Caco-2 (cell line): ENCODE measurements at regions not wholly inside any gene's neighbourhood (a gene's known extent, or its start where the extent isn't known, plus 50 kb on each side); places are given as distances from the start of the nearest gene placed in this dataset.

Experiments
- BruUV-seq: library from RNA; stranded (reverse); fragments of 400-500 nt; replicated peaks from 2 replicates; lab custom pipeline; 2021; lab: Mats Ljungman, UMichigan
- CTCF ChIA-PET: fragments of 300-600 bp; sonication (Branson Sonifier 250); formaldehyde crosslinking; loops from one replicate; lab custom pipeline; 2022; ENCODE audit warnings: antibody characterized with exemption; lab: Charles Lee
- POLR2A ChIA-PET: fragments of 300-600 bp; sonication (Branson Sonifier 250); formaldehyde crosslinking; loops from one replicate; lab custom pipeline; 2022; ENCODE audit warnings: antibody characterized with exemption; lab: Charles Lee
- DNase-seq, 2 experiments: peaks; one replicate each; pipeline versions ENCODE4 v3.0.0 to v3.0.0-alpha.2; 2020 to 2022
- H3K27me3 ChIP-seq: replicated peaks from 2 replicates; pipeline ENCODE4 v1.6.0; 2011; ENCODE audit warnings: low read length; ENCODE audit not compliant: control insufficient read depth, insufficient read depth
- H3K36me3 ChIP-seq: 2 replicates; pipeline ENCODE4 v1.5.1; 2011; ENCODE audit warnings: low read length; ENCODE audit not compliant: control insufficient read depth, insufficient read depth
- H3K4me1 ChIP-seq: fragments of 250-450 bp; sonication (Bioruptor Pico); 2 replicates; pipeline ENCODE4 v1.5.1; 2020; ENCODE audit warnings: mild to moderate bottlenecking
- H3K4me3 ChIP-seq: 2 replicates; pipeline ENCODE4 v1.5.1; 2011; ENCODE audit warnings: low read depth, mild to moderate bottlenecking, control low read depth, low read length
- H3K9me3 ChIP-seq: fragments of 250-450 bp; sonication (Bioruptor Pico); 2 replicates; pipeline ENCODE4 v1.5.1; 2020; ENCODE audit warnings: mild to moderate bottlenecking, moderate library complexity
- H3K27ac Mint-ChIP-seq: one replicate; pipeline ENCODE4 v1.8.0; 2022; ENCODE audit warnings: mixed read lengths; ENCODE audit not compliant: unreplicated experiment
- H3K27me3 Mint-ChIP-seq: one replicate; pipeline ENCODE4 v1.8.0; 2022; ENCODE audit warnings: mixed read lengths; ENCODE audit not compliant: insufficient read depth, unreplicated experiment
- H3K36me3 Mint-ChIP-seq: one replicate; pipeline ENCODE4 v1.8.0; 2022; ENCODE audit warnings: mild to moderate bottlenecking, mixed read lengths; ENCODE audit not compliant: insufficient read depth, unreplicated experiment
- H3K4me1 Mint-ChIP-seq: one replicate; pipeline ENCODE4 v1.8.0; 2022; ENCODE audit warnings: low read depth, mixed read lengths; ENCODE audit not compliant: unreplicated experiment
- H3K4me3 Mint-ChIP-seq: one replicate; pipeline ENCODE4 v1.8.0; 2022; ENCODE audit warnings: mild to moderate bottlenecking, moderate library complexity, mixed read lengths; ENCODE audit not compliant: unreplicated experiment
- H3K9me3 Mint-ChIP-seq: one replicate; pipeline ENCODE4 v1.8.0; 2022; ENCODE audit warnings: mixed read lengths; ENCODE audit not compliant: unreplicated experiment
- intact Hi-C: fragments of 100-400 bp; cut with micrococcal nuclease; formaldehyde crosslinking; loops from one replicate; pipeline ENCODE4 v1.10.0; 2022; ENCODE audit not compliant: unreplicated experiment
- TF ChIP-seq, protein P1 (sequence below), 2 experiments: fragments of 200-600 bp in 1 of 2; IDR thresholded peaks; 1 replicate in 1 of 2; 2 replicates in 1 of 2; pipeline versions ENCODE4 v1.5.1 to v1.8.0; 2011 to 2022; ENCODE audit warnings: antibody characterized with exemption in 1 of 2, control low read depth in 1 of 2, inconsistent platforms in 1 of 2, low read depth in 1 of 2, low read length in 1 of 2, mild to moderate bottlenecking in 1 of 2, moderate library complexity in 1 of 2; ENCODE audit not compliant: insufficient read depth in 1 of 2, severe bottlenecking in 1 of 2, unreplicated experiment in 1 of 2

DNA sequence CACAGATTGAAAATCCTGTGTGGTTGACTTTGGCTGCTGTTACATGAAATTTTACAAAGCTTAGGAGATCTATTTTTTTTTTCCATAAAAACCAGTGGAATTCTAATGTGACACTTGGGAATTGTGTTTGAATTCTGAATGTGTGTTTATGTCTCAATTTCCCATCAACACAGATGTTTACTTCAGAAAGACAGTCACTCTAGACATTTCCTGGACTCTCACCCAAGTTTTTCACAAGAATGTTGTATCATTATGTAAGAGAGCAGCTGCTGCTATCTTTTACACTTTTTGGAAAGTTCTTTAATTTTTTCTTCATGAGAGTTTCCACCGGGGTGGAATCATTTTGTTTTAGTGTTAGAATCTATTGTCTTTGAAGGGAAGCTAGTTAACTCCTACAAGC, 210.1 kb downstream of the GIPC2 start:
- H3K9me3 ChIP-seq, result no peaks in the 10 kb centered on the region
- H3K36me3 ChIP-seq, result no peaks in the 10 kb centered on the region
- Mint-ChIP-seq H3K4me1 (no peaks in the 10 kb centered on the region), H3K9me3 (no peaks in the 10 kb centered on the region), H3K27me3 (peaks cover 3% of the 10 kb centered on the region), H3K36me3 (no peaks in the 10 kb centered on the region), H3K27ac (no peak overlapping the region), H3K4me3 (no peak overlapping the region)
- ChIA-PET POLR2A (no interaction called here), CTCF (no interaction called here)
- no TSS peak for BruUV-seq
- TF ChIP-seq, protein P1, sequence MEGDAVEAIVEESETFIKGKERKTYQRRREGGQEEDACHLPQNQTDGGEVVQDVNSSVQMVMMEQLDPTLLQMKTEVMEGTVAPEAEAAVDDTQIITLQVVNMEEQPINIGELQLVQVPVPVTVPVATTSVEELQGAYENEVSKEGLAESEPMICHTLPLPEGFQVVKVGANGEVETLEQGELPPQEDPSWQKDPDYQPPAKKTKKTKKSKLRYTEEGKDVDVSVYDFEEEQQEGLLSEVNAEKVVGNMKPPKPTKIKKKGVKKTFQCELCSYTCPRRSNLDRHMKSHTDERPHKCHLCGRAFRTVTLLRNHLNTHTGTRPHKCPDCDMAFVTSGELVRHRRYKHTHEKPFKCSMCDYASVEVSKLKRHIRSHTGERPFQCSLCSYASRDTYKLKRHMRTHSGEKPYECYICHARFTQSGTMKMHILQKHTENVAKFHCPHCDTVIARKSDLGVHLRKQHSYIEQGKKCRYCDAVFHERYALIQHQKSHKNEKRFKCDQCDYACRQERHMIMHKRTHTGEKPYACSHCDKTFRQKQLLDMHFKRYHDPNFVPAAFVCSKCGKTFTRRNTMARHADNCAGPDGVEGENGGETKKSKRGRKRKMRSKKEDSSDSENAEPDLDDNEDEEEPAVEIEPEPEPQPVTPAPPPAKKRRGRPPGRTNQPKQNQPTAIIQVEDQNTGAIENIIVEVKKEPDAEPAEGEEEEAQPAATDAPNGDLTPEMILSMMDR (IDR thresholded peaks at IDR 0.05; ENCODE audit: insufficient read depth in 1 of 2, low read depth in 1 of 2, low read length in 1 of 2, severe bottlenecking in 1 of 2, unreplicated experiment in 1 of 2), result no peak
- no peaks in the 10 kb centered on the region for H3K4me1 ChIP-seq
- DNase-seq, result no peak
- intact Hi-C loops, result no loop called here
- no peaks in the 10 kb centered on the region for H3K27me3 ChIP-seq
- H3K4me3 ChIP-seq, result no peak overlapping the region

DNA sequence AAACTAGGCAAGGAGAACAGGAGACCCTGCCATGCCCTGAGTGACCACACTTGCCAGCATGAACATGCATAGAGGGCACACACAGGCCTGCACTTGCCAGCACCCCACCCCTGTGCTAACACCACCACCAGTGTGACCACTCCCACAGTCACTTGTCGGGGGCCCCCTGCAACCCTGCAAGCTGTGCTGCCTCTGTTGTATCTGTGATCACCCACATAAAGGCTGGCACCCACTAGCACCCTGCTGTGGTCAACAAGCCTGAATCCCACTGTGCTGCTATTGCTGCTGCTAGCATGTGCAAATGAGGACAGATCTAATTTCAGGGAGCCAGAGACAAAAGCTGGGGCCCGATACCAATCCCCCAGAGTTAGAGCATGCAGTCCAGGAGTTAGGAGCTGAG, 217.7 kb downstream of the GIPC2 start:
- TF ChIP-seq, protein P1 (IDR thresholded peaks at IDR 0.05; ENCODE audit: insufficient read depth in 1 of 2, low read depth in 1 of 2, low read length in 1 of 2, severe bottlenecking in 1 of 2, unreplicated experiment in 1 of 2), result no peak
- no peaks in the 10 kb centered on the region for H3K9me3 Mint-ChIP-seq
- H3K27ac Mint-ChIP-seq, result no peak overlapping the region
- no peak for DNase-seq
- H3K36me3 Mint-ChIP-seq, result no peaks in the 10 kb centered on the region
- H3K4me1 Mint-ChIP-seq, result no peaks in the 10 kb centered on the region
- Histone ChIP-seq H3K36me3 (no peaks in the 10 kb centered on the region), H3K4me1 (no peaks in the 10 kb centered on the region), H3K27me3 (no peaks in the 10 kb centered on the region), H3K4me3 (no peak overlapping the region), H3K9me3 (no peaks in the 10 kb centered on the region)
- intact Hi-C loops, result no loop called here
- H3K4me3 Mint-ChIP-seq, result no peak overlapping the region
- POLR2A ChIA-PET, result no interaction called here
- CTCF ChIA-PET, result no interaction called here
- BruUV-seq, result no TSS peak
- H3K27me3 Mint-ChIP-seq, result peaks cover 7% of the 10 kb centered on the region

DNA sequence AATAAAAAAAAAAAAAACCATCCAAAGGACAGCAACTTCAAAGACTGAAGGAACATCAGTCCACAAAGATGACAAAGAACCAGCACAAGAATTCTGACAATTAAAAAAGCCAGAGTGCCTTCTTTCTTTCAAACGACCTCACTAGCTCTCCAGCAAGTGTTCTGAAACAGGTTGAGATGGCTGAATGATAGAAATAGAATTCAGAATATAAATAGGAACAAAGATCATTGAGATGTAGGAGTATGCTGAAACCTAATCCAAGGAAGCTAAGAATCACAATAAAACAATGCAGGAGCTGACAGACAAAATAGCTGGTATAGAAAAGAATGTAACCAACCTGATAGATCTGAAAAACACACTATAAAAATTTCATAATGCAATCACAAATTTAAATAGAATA, 218.2 kb downstream of the GIPC2 start:
- H3K4me1 Mint-ChIP-seq, result no peaks in the 10 kb centered on the region
- peaks cover 8% of the 10 kb centered on the region for H3K27me3 Mint-ChIP-seq
- DNase-seq, result no peak
- Histone ChIP-seq H3K36me3 (no peaks in the 10 kb centered on the region), H3K4me1 (no peaks in the 10 kb centered on the region), H3K4me3 (no peak overlapping the region), H3K27me3 (no peaks in the 10 kb centered on the region), H3K9me3 (no peaks in the 10 kb centered on the region)
- no peak overlapping the region for H3K4me3 Mint-ChIP-seq
- no peaks in the 10 kb centered on the region for H3K9me3 Mint-ChIP-seq
- H3K27ac Mint-ChIP-seq, result no peak overlapping the region
- intact Hi-C loops, result no loop called here
- ChIA-PET POLR2A (no interaction called here), CTCF (no interaction called here)
- BruUV-seq, result no TSS peak
- no peaks in the 10 kb centered on the region for H3K36me3 Mint-ChIP-seq
- TF ChIP-seq, protein P1 (IDR thresholded peaks at IDR 0.05; ENCODE audit: insufficient read depth in 1 of 2, low read depth in 1 of 2, low read length in 1 of 2, severe bottlenecking in 1 of 2, unreplicated experiment in 1 of 2), result no peak
